GM21825 (cell line): ENCODE measurements at regions not wholly inside any gene's neighbourhood (a gene's known extent, or its start where the extent isn't known, plus 50 kb on each side); places are given as distances from the start of the nearest gene placed in this dataset.

Experiments
- ATAC-seq: cut with Tn5 transposase; IDR thresholded peaks from one replicate; pipeline ENCODE4 v1.9.1; 2021; ENCODE audit warnings: mild to moderate bottlenecking, moderate library complexity; ENCODE audit not compliant: unreplicated experiment

GRCh38 chr15:96075895-96076294 is 254.6 kb upstream of the NR2F2 start:
- no peak for ATAC-seq

GRCh38 chr15:96076350-96076749 is 254.2 kb upstream of the NR2F2 start:
- ATAC-seq = no peak

- ATAC-seq = no peak
Measured at GRCh38 chr15:96079041-96079440, 251.5 kb upstream of the NR2F2 start.

- ATAC-seq = no peak
Measured at GRCh38 chr15:96079882-96080281, 250.6 kb upstream of the NR2F2 start.

- ATAC-seq = no peak
Measured at GRCh38 chr15:96086164-96086563, 244.3 kb upstream of the NR2F2 start.

- no peak for ATAC-seq
Measured at GRCh38 chr15:96087180-96087884, 243.2 kb upstream of the NR2F2 start.

GRCh38 chr15:96088650-96089049 is 241.8 kb upstream of the NR2F2 start:
- ATAC-seq = no peak

GRCh38 chr15:96089405-96090058 is 241.0 kb upstream of the NR2F2 start:
- no peak for ATAC-seq

- ATAC-seq = no peak
Measured at GRCh38 chr15:96092186-96092585, 238.3 kb upstream of the NR2F2 start.

- no peak for ATAC-seq
Measured at GRCh38 chr15:96093063-96093462, 237.4 kb upstream of the NR2F2 start.

- no peak for ATAC-seq
Measured at GRCh38 chr15:96097661-96098060, 232.8 kb upstream of the NR2F2 start.

- no peak for ATAC-seq
Measured at GRCh38 chr15:96102631-96103030, 227.9 kb upstream of the NR2F2 start.

- no peak for ATAC-seq
Measured at GRCh38 chr15:96106181-96106580, 224.3 kb upstream of the NR2F2 start.

GRCh38 chr15:96106628-96107027 is 223.9 kb upstream of the NR2F2 start:
- ATAC-seq = no peak

GRCh38 chr15:96107916-96108315 is 222.6 kb upstream of the NR2F2 start:
- ATAC-seq = no peak

GRCh38 chr15:96108405-96108804 is 222.1 kb upstream of the NR2F2 start:
- ATAC-seq = no peak

- no peak for ATAC-seq
Measured at GRCh38 chr15:96109820-96110219, 220.7 kb upstream of the NR2F2 start.

GRCh38 chr15:96112018-96112417 is 218.5 kb upstream of the NR2F2 start:
- no peak for ATAC-seq

GRCh38 chr15:96115642-96116041 is 214.9 kb upstream of the NR2F2 start:
- ATAC-seq = no peak

- ATAC-seq = no peak
Measured at GRCh38 chr15:96117270-96117669, 213.2 kb upstream of the NR2F2 start.

- ATAC-seq = no peak
Measured at GRCh38 chr15:96119734-96120133, 210.8 kb upstream of the NR2F2 start.

GRCh38 chr15:96121086-96121920 is 209.2 kb upstream of the NR2F2 start:
- no peak for ATAC-seq
